NCI-H510A treated with DMSO at 0.1 percent for 48 hours (cell line): ENCODE measurements at regions not wholly inside any gene's neighbourhood (a gene's known extent, or its start where the extent isn't known, plus 50 kb on each side); places are given as distances from the start of the nearest gene placed in this dataset.
A peak's percentile ranks its signal among the peaks of the same experiment; 100 is the strongest.
"Not testable (repeated sequence)": the region's sequence is repeated elsewhere in the genome, so short reads cannot be mapped to it uniquely, and the experiment has no call there.

ENCODE experiments used
- DNase-seq: peaks from one replicate; lab custom pipeline; 2025; lab: John Stamatoyannopoulos, UW

DNA sequence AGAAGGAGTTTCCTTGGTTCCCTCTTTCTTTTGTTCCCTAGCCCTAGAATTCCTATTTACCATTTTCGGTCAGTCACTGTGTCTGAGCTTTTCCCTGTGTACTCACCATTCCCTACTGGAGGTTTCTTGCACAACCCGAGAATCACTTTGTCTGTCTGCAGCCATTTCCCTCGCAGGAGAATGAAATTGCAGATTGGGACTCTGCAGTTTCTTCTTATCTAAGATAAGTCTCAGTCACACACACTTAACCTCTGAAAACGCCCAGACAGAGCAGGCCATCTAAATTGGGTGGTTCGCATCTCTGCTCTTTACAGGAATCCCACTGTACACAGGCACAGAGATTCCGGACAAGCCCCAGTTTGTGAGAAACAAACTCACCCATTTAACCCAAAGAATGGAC is 58.6 kb upstream of the CNTNAP2 start:
- DNase-seq = no peak

DNA sequence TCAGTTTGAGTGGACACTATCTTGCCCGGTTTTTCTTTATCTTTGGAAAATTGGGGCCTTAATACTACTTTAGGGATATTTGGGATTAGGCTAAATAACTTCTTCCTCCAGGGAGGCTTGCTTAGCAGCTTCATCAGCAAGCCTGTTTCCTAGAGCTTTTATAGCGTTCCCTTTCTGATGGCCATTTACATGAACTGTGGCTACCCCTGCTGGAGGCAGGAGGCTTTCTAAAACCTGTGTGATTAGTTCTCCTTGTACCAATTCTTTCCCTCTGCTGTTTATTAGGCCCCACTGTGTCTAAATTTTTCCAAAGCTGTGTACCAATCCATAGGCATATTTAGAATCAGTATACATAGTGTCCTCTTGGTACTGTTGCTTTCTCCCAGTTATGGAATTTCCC is 61.7 kb upstream of the CNTNAP2 start:
- no peak for DNase-seq

DNA sequence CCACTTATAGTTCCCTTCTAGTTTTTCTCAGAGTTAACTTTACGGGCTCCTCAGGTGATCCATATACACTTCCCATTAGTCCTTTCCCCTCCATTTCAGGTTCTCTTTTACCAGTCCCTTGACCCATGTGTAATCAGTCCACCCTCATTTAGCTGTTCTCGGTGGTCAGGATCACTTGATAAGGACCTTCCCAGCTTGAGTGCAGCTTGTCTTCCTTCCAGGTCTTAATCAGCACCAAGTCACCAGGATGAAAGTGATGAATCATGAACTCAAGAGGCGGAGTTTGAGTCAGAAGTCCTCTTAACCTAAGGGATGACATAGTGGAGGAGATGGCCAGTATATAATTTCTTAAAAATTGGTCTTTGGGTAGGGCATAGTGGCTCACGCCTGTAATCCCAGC is 63.1 kb upstream of the CNTNAP2 start:
- DNase-seq = no peak

DNA sequence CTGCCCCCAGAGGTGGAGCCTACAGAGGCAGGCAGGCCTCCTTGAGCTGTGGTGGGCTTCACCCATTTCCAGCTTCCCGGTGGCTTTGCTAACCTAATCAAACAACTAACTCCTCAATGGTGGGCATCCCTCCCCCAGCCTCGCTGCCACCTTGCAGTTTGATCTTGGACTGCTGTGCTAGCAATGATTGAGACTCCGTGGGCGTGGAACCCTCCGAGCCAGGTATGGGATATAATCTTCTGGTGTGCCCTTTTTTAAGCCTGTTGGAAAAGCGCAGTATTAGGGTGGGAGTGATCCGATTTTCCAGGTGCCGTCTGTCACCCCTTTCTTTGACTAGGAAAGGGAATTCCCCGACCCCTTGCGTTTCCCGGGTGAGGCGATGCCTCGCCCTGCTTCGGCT is 73.3 kb upstream of the CNTNAP2 start:
- DNase-seq = not testable (repeated sequence)

- DNase-seq = no peak
Observed at GRCh38 chr7:146028251-146028750, 88.3 kb upstream of the CNTNAP2 start.

DNA sequence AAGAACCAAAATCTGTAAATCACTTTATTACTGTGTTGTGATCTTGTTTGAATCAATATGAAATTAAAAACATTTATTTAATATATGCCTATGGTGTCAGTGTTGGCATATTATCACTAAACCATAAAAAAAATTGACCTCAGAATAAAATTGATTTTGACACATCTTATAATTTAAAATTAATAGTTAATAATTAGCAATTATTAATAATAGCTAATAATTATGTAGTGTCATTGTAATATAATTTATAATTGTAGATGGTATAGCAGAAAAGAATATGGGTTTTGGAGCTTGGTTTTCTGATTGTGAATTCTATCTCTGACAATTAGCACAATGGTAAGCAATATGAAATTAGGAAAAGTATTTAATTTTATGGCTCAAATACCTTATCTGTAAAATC is 89.4 kb upstream of the CNTNAP2 start:
- no peak for DNase-seq

DNA sequence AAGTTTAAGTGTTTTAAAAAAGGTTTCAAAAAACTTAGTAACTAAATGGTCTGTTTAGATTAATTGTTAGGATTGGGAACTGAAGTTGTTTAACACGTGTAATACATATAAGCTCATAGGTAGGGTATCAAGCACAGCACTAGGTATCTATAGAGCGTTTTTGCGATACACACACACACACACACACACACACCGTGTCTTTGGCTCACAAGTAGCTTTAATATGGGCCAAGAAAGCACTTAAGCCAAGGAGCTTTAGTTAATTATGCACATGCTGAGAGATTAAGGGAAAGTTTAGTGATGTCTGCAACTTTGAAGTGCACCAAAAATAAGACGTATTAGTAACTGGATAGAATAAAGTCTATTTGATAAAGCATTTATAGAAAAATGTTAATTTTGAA is 93.8 kb upstream of the CNTNAP2 start:
- DNase-seq = no peak

DNA sequence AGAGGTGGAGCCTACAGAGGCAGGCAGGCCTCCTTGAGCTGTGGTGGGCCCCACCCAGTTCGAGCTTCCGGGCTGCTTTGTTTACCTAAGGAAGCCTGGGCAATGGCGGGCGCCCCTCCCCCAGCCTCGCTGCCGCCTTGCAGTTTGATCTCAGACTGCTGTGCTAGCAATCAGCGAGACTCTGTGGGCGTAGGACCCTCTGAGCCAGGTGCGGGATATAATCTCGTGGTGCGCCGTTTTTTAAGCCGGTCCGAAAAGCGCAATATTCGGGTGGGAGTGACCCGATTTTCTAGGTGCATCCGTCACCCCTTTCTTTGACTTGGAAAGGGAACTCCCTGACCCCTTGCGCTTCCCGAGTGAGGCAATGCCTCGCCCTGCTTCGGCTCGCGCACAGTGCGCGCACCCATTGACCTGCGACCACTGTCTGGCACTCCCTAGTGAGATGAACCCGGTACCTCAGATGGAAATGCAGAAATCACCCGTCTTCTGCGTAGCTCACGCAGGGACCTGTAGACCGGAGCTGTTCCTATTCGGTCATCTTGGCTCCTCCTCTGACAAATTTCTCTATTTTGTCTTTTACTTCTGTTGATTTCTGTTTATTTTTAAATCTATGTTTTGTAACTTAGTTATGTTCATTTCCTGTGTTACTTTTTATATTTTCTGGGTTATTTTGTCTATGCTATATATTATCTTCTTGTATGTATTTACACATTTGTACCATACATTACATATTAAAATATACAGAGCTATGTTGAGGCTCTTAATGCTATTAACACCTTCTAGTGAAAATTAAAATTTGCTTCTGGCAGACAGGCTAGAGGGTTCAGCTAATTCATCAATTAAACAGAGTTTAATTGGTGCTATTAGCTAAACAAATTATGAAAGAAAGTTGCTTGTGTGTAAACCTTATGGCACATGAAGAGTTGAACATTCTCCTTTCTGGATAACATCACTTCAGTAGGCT is 97.3 kb upstream of the CNTNAP2 start:
- not testable (repeated sequence) for DNase-seq

DNA sequence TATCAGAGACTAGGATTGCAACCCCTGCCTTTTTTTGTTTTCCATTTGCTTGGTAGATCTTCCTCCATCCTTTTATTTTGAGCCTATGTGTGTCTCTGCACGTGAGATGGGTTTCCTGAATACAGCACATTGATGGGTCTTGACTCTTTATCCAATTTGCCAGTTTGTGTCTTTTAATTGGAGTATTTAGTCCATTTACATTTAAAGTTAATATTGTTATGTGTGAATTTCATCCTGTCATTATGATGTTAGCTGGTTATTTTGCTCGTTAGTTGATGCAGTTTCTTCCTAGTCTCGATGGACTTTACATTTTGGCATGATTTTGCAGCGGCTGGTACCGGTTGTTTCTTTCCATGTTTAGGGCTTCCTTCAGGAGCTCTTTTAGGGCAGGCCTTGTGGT is 99.2 kb upstream of the CNTNAP2 start:
- not testable (repeated sequence) for DNase-seq

DNA sequence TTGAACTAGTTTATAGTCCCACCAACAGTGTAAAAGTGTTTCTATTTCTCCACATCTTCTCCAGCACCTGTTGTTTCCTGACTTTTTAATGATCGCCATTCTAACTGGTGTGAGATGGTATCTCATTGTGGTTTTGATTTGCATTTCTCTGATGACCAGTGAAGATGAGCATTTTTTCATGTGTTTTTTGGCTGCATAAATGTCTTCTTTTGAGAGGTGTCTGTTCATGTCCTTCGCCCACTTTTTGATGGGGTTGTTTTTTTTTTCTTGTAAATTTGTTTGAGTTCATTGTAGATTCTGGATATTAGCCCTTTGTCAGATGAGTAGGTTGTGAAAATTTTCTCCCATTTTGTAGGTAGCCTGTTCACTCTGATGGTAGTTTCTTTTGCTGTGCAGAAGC is 102.4 kb upstream of the CNTNAP2 start:
- not testable (repeated sequence) for DNase-seq

DNA sequence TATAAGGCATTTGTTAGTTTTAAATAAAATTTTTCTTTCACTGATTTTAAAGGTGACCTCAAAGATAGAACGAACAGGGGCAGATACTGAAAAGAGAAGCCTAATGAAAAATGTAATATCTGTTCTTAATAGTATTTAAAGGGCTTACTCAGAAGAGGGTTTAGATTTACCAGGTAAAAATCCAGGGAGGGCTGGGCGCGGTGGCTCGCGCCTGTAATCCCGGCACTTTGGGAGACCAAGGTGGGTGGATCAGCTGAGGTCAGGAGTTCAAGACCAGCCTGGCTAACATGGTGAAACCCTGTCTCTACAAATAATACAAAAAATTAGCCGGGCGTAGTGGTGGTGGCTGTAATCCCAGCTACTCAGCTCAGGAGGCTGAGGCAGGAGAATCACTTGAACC is 108.3 kb upstream of the CNTNAP2 start:
- no peak for DNase-seq

GRCh38 chr7:146004805-146005204 is 111.8 kb upstream of the CNTNAP2 start:
- DNase-seq = no peak

- no peak for DNase-seq
Observed at GRCh38 chr7:146002431-146003078, 114.0 kb upstream of the CNTNAP2 start.

DNA sequence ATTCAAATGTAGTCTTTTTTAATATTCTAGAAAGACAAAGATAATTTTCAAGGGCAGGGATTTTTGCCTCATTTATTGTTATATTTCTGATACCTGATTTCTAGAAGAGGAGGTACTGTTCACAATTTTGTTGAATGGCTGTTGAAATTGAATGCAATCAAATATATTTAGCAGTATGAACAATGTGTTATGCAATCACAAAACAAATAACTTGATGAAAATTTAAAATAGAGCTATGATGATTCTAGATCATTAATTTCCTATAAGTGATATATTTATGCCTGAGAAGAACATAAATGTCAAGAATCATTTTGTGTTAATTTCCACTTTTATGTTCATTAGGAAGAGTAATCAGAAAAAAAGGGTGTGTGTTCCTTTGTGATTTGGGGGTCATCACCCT is 114.6 kb upstream of the CNTNAP2 start:
- no peak for DNase-seq

DNA sequence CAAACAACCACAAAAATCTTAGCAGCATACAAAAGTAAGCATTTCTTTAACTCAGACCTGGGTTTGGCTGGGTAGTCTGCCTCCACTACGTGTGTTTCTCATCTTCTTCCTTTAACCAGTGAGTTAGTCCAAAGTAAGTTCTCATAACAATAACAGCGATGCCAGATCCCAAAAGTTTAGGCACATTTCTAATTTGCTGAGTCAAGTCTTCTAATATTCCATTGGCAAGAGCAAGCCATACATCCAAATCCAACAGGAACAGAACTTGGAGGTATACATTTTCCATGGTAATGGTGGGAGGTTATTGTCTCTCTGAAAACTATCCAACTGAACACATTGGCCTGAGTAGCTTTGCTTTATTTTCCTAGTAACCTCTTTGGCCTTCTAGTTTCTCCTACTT is 115.7 kb upstream of the CNTNAP2 start:
- DNase-seq = no peak

DNA sequence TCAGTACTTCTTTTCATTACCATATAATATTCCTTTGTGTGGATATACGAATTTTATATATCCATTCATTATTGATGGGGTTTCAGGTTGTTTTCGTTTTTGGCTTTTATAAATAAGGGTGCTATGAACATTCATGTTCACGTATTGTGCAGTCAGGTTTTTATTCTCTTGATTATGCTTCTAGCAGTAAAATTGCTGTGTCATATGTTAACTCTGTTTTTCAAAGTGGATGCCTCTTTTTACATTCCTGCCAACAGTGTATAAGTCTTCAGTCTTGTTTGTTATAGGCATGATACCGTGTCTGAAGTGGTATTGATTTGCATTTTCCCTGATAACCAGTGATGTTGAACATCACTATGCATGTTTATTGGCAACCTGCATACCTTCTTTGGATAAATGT is 127.1 kb upstream of the CNTNAP2 start:
- DNase-seq = no peak

- no peak for DNase-seq
Observed at GRCh38 chr7:145986248-145986874, 130.2 kb upstream of the CNTNAP2 start.

DNA sequence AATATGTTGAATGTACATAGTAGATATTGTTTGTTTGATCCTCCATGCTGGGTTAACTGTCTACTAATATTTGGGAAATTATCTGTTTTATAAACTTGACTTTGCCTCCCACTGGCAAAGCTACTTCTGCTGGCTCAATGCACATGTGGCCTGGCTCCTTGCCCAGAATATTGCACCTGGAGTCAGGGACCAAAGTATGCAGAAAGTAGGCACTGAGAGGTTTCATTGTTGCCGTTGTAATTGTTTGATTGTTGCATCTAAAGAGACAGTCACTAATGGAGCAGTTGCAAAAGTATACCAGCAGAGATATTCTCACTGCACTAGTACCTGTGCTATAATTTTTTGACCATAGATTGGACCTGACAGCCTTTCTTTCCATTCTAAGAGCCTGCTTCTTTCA is 137.8 kb upstream of the CNTNAP2 start:
- DNase-seq = peak; percentile 54

GRCh38 chr7:145959981-145960380 is 156.6 kb upstream of the CNTNAP2 start:
- no peak for DNase-seq

DNA sequence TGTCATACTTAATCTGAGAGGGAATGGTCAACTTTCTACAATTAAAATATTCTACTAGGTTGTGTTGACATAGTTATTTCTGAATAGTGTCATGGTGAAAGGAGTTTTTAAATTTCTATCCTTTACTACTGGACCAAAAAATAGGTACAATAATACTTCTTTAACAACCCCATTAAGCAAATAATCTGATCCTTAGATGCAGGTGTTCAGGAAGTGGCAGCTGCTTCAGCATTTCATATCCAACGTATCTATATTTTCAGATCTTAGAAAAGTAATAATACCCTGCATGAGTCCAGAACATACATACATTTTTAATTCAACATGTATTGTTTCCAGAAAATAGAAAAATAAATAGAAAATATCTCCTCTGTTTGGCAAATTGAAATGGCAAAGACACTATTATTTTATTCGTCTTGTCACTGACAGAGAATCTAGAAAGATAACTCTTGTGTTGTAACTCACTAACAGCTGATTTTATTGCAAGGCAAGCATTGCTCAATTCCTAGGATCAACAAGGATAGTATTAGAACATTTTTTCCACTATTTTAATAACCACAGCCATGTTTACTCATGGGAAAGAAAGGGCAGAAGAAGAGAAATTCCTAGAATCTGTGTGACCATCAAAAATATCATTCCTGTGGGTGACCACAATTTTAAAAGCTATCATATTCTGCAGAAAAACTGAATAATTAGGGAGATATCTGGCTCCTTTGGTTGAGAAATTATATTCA is 159.3 kb upstream of the CNTNAP2 start:
- peak; percentile 1 for DNase-seq

DNA sequence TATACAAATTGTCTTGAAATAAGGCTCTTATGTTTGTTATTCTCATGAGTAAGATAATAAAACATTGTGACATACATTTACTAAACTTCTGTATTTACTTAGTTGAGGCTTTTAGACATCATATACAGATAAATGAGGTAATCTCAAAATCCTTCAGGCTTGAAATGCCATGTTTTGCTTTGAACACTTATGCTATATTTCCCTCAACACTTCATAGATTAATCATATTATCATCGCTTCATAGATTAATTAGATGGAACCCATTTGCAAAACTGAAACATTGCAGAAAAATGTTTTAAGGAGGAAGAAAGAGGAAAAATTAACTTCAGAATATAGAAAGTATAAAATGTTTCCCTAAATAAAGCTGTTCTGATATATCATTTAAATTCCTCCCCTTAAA is 165.0 kb upstream of the CNTNAP2 start:
- DNase-seq = no peak

- no peak for DNase-seq
Observed at GRCh38 chr7:145928937-145929336, 187.7 kb upstream of the CNTNAP2 start.
